Stimulated activated CD4-positive, alpha-beta T cell treated with anti-CD3 and anti-CD28 coated beads, Interleukin-1b, Interleukin-23, amount 100 ng/mL, for 48 hours (primary cell): ENCODE measurements at regions not wholly inside any gene's neighbourhood (a gene's known extent, or its start where the extent isn't known, plus 50 kb on each side); places are given as distances from the start of the nearest gene placed in this dataset.
"Not testable (repeated sequence)": the region's sequence is repeated elsewhere in the genome, so short reads cannot be mapped to it uniquely, and the experiment has no call there.

Source experiments
- DNase-seq: peaks from one replicate; pipeline ENCODE4 v3.0.0-alpha.2; 2020

- DNase-seq, result no peak
Measured at GRCh38 chr6:9233226-9233625, 797.9 kb upstream of the SLC35B3 start.

GRCh38 chr6:9225441-9225871 is 790.1 kb upstream of the SLC35B3 start:
- no peak for DNase-seq

- DNase-seq, result no peak
Measured at GRCh38 chr6:9224539-9224938, 789.2 kb upstream of the SLC35B3 start.

- DNase-seq, result not testable (repeated sequence)
Measured at GRCh38 chr6:9213717-9214116, 778.4 kb upstream of the SLC35B3 start.

DNA sequence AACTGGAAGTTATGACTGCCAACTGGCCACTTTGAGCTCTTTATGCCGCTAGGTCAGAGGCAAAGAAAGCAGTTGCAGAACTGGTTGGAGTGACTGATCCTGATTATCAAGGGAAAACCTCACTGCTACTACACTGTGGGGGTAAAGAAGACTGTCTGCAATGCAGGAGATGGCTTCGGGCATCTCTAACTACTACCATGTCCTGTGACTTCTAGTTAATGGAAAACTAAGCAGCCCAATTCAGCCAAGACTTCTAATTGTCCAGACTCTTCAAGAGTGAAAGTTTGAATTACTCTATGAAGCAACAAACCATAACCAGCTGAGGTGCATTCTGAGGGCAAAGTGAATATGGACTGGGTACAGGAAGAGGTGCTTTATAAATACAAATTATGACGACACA is 773.6 kb upstream of the SLC35B3 start:
- DNase-seq, result no peak

DNA sequence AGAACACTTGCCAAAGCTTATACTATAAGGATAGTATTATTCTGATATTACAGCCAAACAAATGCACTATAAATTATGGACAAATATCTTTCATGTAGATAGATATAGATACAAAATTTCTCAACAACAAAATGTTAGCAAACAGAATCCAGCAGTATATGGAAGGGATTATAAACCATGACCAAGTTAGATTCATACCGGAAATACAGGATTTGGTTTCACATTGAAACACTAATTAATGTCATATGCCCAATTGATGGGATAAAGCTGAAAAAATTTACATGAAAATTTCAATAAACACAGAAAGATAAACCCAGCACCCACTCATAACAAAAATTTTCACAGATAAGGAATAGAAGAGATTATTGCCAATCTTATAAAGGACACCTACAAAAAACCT is 770.3 kb upstream of the SLC35B3 start:
- DNase-seq, result no peak

- DNase-seq, result no peak
Measured at GRCh38 chr6:9204171-9204570, 768.8 kb upstream of the SLC35B3 start.

DNA sequence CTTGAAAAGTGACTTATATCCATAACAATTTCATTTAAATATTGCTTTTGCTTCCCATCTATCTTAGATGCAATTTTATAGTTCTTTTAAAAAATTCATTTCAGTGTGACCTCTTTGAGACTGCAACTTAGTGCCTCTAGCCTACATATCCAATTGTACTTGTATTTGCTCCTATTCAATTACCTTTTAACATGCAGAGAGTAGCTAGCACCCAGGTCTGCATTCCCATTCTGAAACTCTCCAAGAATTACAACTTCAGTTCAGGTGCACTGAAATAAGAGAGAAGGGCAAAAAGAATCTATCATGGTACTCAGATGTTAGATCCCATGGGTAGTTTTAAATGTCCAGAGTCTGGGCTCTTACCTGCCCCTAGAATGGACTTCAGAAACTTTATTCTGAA is 765.4 kb upstream of the SLC35B3 start:
- DNase-seq, result no peak

DNA sequence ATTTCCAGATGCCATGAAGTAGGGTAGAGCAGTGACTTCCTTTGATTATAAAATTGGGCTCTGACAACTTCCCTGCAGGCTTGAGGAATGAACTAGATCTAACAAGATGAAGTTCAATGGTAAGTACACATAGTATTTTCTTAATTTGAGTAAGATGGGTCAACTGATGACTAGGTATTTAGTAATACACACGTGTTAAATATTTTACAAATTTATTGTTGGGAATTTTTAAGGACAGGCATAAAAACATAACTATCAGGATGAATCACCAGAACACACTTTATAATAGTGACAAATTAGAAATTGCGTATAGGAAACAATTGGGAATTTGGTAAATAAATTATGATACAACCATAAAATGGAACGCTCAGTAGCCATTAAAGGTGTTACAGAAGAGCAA is 762.4 kb upstream of the SLC35B3 start:
- DNase-seq, result no peak

DNA sequence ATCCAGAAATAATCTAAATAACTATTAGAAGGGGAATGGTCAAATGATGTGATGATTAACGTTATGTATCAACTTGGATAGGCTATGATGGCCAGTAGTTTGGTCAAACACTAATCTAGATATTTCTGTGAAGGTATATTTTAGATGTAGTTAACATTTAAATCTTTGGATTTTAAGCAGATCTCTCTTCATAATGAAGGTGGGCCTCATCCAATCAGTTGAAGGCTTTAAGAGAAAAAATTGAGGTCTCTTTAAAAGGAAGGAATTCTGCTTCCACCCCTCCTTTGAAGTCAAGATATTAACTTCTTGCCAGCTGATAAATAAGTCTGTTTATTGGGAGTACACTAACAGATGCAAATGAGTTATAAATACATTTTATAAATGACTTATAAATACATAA is 760.0 kb upstream of the SLC35B3 start:
- no peak for DNase-seq

- DNase-seq, result no peak
Measured at GRCh38 chr6:9192405-9192909, 757.1 kb upstream of the SLC35B3 start.

- DNase-seq, result no peak
Measured at GRCh38 chr6:9186148-9186547, 750.8 kb upstream of the SLC35B3 start.

DNA sequence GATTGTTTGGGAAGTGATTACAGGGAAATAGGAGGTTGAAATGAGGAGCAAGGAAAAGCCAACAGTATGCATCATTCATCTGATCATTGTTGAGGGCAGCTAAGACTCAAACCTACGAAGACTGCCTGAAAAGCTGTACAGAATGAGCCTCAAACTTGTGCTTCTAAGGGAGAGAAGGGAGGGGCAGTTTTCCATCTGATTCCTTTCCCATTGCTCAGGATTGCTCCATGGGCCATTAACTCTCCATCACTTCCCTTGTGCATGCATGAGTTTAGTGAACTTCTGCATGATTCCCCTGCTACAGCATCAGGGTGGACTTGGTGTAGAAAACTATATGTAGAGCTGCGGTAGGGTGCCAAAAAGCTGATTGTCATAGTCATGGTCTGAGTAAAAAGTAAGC is 742.7 kb upstream of the SLC35B3 start:
- DNase-seq, result no peak

GRCh38 chr6:9173229-9173628 is 737.9 kb upstream of the SLC35B3 start:
- no peak for DNase-seq

- DNase-seq, result no peak
Measured at GRCh38 chr6:9172096-9172495, 736.8 kb upstream of the SLC35B3 start.

GRCh38 chr6:9168669-9169068 is 733.3 kb upstream of the SLC35B3 start:
- no peak for DNase-seq

- DNase-seq, result no peak
Measured at GRCh38 chr6:9161731-9162130, 726.4 kb upstream of the SLC35B3 start.

DNA sequence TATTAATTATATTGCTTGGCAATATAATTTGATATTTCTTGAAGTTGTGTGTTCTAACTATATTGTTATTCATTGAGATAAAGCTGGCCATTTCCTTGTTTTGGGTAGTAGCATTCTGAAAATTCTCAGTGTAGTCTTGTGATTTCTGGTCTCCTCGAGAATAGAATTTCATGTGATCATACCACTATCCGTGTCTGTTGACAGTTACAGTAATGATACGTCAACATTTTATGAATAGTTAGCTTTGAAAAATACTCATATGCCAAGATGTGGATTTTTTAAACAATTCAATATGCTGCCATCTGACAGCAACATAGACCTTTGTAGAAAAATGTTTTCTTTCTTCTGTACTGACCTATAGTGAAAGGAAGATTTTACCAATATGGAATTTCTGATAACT is 723.7 kb upstream of the SLC35B3 start:
- no peak for DNase-seq

DNA sequence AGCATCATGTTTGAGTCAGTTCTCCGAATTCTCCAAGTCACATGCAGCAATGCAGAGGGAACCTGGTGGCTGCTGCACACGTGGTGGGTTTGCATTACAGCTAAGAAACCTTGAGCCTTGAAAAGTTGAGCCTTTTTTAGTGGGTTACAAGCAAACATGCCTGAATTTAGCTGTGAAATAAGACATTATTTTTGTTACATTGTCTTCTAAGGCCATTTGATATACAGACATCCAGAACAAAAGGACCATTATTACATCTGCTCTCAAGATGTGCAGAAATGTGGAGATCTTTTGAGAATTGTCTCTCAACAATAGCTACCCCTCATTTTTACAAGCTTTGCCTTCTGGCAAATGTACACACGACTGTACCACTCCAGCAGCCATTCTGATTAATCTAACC is 720.5 kb upstream of the SLC35B3 start:
- DNase-seq, result no peak

- no peak for DNase-seq
Measured at GRCh38 chr6:9143140-9143539, 707.8 kb upstream of the SLC35B3 start.

GRCh38 chr6:9140951-9141460 is 705.7 kb upstream of the SLC35B3 start:
- no peak for DNase-seq

DNA sequence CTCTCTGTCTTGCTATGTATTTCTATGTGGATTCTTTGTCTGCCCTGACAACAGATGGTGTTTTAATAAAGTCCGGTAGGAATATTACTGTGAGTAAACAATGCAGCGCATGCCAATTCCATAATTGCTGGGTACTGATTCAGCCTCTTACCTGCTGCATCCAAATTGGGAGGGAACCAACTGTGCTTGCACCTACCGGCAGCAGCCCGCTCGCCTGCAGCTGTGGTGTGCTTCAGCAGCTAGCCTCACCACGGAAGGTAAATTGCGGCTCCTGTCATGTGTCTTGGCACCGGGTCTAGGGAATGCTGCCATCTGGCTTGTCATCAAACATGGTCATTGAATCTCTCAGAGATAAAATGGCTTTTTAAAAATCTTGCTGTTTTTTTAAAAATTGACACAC is 704.8 kb upstream of the SLC35B3 start:
- DNase-seq, result no peak

DNA sequence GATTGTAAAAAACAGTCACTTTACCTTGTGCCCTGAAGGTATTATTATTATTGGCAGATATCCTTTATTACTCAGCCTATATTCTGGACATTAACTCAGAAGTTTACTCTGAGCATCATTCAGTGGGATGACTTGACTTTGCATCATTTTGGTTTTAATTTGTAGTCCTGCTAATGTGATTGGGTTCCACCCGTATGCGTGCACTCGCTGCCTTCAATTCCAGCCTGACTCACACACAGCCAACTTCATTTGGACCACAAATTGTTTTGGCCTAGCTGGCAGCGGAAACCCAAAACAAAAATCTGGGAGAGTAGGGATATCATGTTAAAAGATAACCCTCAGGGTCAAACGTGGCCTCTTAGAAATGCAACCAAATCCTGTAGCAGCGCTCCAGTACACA is 704.4 kb upstream of the SLC35B3 start:
- no peak for DNase-seq

GRCh38 chr6:9138936-9139335 is 703.6 kb upstream of the SLC35B3 start:
- DNase-seq, result no peak

- DNase-seq, result no peak
Measured at GRCh38 chr6:9136141-9136822, 700.9 kb upstream of the SLC35B3 start.
